Omental fat pad (tissue), 3 donors: ENCODE measurements at regions not wholly inside any gene's neighbourhood (a gene's known extent, or its start where the extent isn't known, plus 50 kb on each side); places are given as distances from the start of the nearest gene placed in this dataset.

Source experiments
- ATAC-seq: fragments of 150-250 bp; one replicate; pipeline ENCODE4 v1.9.1; 2016; ENCODE audit warnings: mild to moderate bottlenecking, moderate library complexity; ENCODE audit not compliant: low FRiP score
- DNase-seq: peaks from one replicate; pipeline ENCODE4 v3.0.0-alpha.2; 2019; ENCODE audit warnings: low spot score
- CTCF ChIP-seq, 3 donors: fragments of 450-650 bp; IDR thresholded peaks; one replicate each; pipeline ENCODE4 v1.5.1; 2016 to 2017; ENCODE audit warnings: antibody characterized with exemption in 3 of 3, mild to moderate bottlenecking in 3 of 3, moderate library complexity in 2 of 3

GRCh38 chr1:238672262-238672661 lies 714.1 kb upstream of the CHRM3 start:
- no peak for TF ChIP-seq CTCF (IDR thresholded peaks at IDR 0.05)
- ATAC-seq, result no peak
- DNase-seq, result no peak

DNA sequence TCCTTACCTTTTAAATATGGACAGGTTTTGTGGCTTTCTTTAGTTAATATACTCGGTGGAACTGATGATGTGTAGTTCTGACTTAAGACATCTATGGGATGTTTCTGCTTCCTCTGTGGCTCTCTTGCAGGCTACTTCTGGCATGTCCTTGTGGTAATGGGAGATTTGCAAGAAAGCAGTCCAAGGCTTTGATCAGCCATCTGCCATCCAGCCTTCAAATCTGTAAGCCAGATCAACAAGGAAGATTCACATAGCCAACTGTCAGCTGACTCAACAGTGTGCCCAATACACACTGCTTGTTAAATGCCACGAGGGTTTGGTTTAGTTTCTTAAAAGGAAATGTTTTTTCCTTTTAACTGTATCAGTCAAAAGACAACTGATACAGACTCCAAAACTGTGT lies 722.2 kb upstream of the CHRM3 start:
- ATAC-seq (no peak), DNase-seq (no peak)
- TF ChIP-seq CTCF (IDR thresholded peaks at IDR 0.05), result no peak

- no peak for DNase-seq
- no peak for ATAC-seq
- no peak for TF ChIP-seq CTCF (IDR thresholded peaks at IDR 0.05)
These were observed 725.5 kb upstream of the CHRM3 start for GRCh38 chr1:238660849-238661248.

- TF ChIP-seq CTCF (IDR thresholded peaks at IDR 0.05), result no peak
- no peak for DNase-seq
- ATAC-seq, result peak; percentile 62
These were observed 727.6 kb upstream of the CHRM3 start for GRCh38 chr1:238658763-238659162.

GRCh38 chr1:238653693-238654321 lies 732.6 kb upstream of the CHRM3 start:
- no peak for TF ChIP-seq CTCF (IDR thresholded peaks at IDR 0.05)
- DNase-seq (no peak), ATAC-seq (no peak)

- ATAC-seq (no peak), DNase-seq (no peak)
- no peak for TF ChIP-seq CTCF (IDR thresholded peaks at IDR 0.05)
These were observed 733.9 kb upstream of the CHRM3 start for GRCh38 chr1:238652346-238652968.

DNA sequence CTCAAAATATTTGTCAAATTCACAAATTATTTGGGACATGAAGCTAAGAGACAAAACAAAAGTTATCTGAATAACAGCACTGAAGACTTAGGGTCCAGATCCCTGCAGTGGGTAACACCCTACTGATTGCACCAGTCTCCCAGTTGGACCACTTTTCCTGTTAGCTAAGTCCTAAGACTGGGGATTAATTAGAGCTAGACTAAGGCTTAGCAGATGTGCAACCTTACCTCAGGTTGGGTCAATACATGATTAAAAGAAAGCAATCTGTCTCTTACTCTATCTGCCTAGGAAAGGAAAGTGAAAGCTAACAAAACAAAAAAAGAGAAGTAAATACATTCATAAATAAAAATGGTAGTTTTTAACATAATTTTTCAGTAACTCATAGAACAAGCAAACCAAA lies 737.2 kb upstream of the CHRM3 start:
- no peak for DNase-seq
- TF ChIP-seq CTCF (IDR thresholded peaks at IDR 0.05), result no peak
- ATAC-seq, result no peak
